B cell (primary cell): ENCODE measurements at regions not wholly inside any gene's neighbourhood (a gene's known extent, or its start where the extent isn't known, plus 50 kb on each side); places are given as distances from the start of the nearest gene placed in this dataset.
"Not testable (repeated sequence)": the region's sequence is repeated elsewhere in the genome, so short reads cannot be mapped to it uniquely, and the experiment has no call there.

Experiments used
- EZH2 ChIP-seq: IDR thresholded peaks from 2 replicates; pipeline ENCODE4 v1.6.1; 2012; ENCODE audit warnings: borderline replicate concordance, low read depth, mild to moderate bottlenecking, moderate library complexity, low read length; ENCODE audit not compliant: insufficient read depth, poor library complexity, severe bottlenecking
- TF ChIP-seq, protein P1 (sequence below): fragments of 200-600 bp; IDR thresholded peaks from one replicate; pipeline ENCODE4 v1.8.0; 2022; ENCODE audit warnings: antibody characterized with exemption, mild to moderate bottlenecking

DNA sequence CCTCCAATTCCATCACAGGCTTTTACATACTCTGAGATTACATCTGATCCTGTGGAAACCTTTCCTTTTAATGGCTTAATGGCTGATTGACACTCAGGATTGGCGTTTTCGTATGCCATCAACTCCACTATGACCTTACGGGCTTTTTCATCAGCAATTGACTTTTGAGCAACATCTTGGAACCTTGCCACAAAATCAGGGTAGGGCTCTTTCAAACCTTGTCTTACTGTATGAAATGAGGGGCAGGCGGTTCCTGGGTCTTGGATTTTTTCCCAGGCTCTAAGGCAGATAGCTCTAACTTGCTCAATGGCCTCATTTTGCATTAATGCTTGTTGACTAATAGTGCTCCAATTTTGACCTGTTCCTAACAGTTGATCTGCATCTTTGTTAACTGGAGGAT, 250.9 kb upstream of the PRKCQ start:
- TF ChIP-seq, protein P1, sequence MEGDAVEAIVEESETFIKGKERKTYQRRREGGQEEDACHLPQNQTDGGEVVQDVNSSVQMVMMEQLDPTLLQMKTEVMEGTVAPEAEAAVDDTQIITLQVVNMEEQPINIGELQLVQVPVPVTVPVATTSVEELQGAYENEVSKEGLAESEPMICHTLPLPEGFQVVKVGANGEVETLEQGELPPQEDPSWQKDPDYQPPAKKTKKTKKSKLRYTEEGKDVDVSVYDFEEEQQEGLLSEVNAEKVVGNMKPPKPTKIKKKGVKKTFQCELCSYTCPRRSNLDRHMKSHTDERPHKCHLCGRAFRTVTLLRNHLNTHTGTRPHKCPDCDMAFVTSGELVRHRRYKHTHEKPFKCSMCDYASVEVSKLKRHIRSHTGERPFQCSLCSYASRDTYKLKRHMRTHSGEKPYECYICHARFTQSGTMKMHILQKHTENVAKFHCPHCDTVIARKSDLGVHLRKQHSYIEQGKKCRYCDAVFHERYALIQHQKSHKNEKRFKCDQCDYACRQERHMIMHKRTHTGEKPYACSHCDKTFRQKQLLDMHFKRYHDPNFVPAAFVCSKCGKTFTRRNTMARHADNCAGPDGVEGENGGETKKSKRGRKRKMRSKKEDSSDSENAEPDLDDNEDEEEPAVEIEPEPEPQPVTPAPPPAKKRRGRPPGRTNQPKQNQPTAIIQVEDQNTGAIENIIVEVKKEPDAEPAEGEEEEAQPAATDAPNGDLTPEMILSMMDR: not testable (repeated sequence)
- TF ChIP-seq EZH2: not testable (repeated sequence)
